ENCODE measurements at regions not wholly inside any gene's neighbourhood (a gene's known extent, or its start where the extent isn't known, plus 50 kb on each side); places are given as distances from the start of the nearest gene placed in this dataset.

DNA sequence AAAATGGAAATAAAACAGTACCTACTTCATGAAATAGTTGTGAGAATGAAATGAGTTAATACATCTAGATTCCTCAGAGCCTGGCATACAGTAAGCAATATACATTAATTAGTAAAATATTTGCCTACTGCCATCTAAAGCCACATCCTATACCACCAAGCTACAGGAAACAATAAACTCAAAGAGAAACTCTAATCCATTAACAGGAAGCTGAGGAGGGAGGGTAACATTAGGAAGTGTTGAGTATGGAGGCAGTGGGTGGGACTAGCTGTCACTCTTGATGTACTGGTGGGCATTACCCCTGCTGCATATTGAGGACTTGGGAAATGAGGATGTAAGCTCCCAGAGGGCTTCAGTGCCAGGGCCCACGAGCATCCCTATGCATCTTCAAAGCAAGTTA is 396.5 kb downstream of the TNS1 start:
- peaks cover 5% of the 10 kb centered on the region for H3K9me3 Mint-ChIP-seq (ENCODE audit: unreplicated experiment)
- TF ChIP-seq, protein P1, sequence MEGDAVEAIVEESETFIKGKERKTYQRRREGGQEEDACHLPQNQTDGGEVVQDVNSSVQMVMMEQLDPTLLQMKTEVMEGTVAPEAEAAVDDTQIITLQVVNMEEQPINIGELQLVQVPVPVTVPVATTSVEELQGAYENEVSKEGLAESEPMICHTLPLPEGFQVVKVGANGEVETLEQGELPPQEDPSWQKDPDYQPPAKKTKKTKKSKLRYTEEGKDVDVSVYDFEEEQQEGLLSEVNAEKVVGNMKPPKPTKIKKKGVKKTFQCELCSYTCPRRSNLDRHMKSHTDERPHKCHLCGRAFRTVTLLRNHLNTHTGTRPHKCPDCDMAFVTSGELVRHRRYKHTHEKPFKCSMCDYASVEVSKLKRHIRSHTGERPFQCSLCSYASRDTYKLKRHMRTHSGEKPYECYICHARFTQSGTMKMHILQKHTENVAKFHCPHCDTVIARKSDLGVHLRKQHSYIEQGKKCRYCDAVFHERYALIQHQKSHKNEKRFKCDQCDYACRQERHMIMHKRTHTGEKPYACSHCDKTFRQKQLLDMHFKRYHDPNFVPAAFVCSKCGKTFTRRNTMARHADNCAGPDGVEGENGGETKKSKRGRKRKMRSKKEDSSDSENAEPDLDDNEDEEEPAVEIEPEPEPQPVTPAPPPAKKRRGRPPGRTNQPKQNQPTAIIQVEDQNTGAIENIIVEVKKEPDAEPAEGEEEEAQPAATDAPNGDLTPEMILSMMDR (IDR thresholded peaks at IDR 0.05; ENCODE audit: partially characterized antibody, unreplicated experiment), result no peak
- H3K4me3 Mint-ChIP-seq (ENCODE audit: unreplicated experiment), result no peak overlapping the region
- no peaks in the 10 kb centered on the region for H3K4me1 Mint-ChIP-seq (ENCODE audit: low read depth, unreplicated experiment)
- no peak overlapping the region for H3K27ac Mint-ChIP-seq (ENCODE audit: unreplicated experiment)
- no peaks in the 10 kb centered on the region for H3K36me3 Mint-ChIP-seq (ENCODE audit: unreplicated experiment)
- no peak for DNase-seq
- no peaks in the 10 kb centered on the region for H3K27me3 Mint-ChIP-seq (ENCODE audit: unreplicated experiment)

DNA sequence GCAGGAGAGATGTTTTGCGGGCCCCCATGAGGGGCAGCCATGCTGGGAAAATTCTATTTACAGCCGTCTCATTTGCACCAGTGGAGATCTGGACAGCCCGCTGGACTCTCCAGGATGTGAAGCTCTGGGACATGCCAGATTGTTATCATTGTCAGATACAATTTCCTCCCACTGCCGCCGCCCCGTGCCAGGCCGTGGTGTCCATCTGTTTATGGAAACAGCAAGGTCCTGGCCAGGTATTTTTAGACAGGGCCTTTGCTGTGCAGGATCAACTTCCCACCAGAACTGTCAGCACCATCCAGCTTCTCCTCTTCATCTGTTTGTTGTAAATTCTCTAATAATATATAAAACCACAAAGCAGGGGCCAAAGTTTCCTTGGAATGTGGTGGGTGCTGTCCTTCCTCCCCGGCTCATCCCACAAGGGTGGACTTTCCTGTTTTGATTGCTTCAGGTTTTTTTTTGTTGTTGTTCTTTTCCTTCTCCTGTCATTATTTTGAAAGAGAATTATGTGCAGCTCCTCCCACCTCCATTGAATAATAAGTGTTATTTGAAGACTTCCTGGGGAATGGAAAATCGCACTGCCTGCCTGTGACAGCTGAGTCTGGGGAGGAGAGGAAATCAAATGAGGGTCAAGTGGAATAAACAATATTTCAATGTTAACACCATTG is 398.1 kb downstream of the TNS1 start:
- no peak overlapping the region for H3K4me3 Mint-ChIP-seq (ENCODE audit: unreplicated experiment)
- no peak overlapping the region for H3K27ac Mint-ChIP-seq (ENCODE audit: unreplicated experiment)
- no peaks in the 10 kb centered on the region for H3K4me1 Mint-ChIP-seq (ENCODE audit: low read depth, unreplicated experiment)
- TF ChIP-seq, protein P1 (IDR thresholded peaks at IDR 0.05; ENCODE audit: partially characterized antibody, unreplicated experiment), result no peak
- no peak for DNase-seq
- H3K36me3 Mint-ChIP-seq (ENCODE audit: unreplicated experiment), result no peaks in the 10 kb centered on the region
- peaks cover 5% of the 10 kb centered on the region for H3K9me3 Mint-ChIP-seq (ENCODE audit: unreplicated experiment)
- peaks cover 4% of the 10 kb centered on the region for H3K27me3 Mint-ChIP-seq (ENCODE audit: unreplicated experiment)

DNA sequence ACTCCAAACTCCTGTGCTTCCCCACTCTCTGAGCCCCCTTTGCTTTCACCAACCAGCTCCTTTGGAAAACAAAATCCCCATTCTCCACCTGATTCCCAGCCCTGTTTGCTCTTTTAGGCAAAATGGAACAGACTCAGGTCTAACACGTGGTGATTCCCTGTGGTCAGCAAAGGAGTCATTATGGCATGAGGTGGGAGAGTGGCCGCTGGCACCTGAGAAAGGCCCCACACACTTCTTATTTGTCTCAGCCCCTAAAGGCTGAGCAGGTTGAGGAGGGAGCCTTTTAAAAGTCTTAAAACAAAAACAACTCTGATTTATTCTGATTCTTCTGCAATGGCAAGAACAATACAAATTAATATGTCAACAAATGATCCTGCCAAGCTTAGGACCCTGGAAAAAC is 401.2 kb downstream of the TNS1 start:
- H3K4me3 Mint-ChIP-seq (ENCODE audit: unreplicated experiment), result no peak overlapping the region
- peaks cover 6% of the 10 kb centered on the region for H3K27me3 Mint-ChIP-seq (ENCODE audit: unreplicated experiment)
- no peak overlapping the region for H3K27ac Mint-ChIP-seq (ENCODE audit: unreplicated experiment)
- no peaks in the 10 kb centered on the region for H3K9me3 Mint-ChIP-seq (ENCODE audit: unreplicated experiment)
- H3K36me3 Mint-ChIP-seq (ENCODE audit: unreplicated experiment), result no peaks in the 10 kb centered on the region
- TF ChIP-seq, protein P1 (IDR thresholded peaks at IDR 0.05; ENCODE audit: partially characterized antibody, unreplicated experiment), result no peak
- no peak for DNase-seq
- no peaks in the 10 kb centered on the region for H3K4me1 Mint-ChIP-seq (ENCODE audit: low read depth, unreplicated experiment)

DNA sequence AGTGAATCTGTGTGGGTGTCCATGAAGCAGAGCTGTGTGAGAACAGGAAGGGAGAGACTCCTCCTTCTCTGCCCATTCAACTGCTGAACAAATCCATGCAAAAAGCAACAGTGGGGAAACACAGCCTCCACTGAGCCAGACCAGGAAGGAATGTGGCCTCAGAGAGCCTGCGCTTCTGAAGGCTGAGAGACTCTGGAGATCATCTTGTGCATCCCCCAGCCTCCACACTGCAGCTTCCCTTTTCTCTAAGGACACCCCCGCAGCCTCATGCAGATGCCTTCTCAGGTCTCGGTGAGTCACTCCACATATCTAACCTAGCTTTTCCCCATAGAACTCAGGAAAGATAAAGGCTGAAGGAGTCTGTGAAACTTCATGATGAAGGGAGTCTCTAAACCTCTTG is 402.9 kb downstream of the TNS1 start:
- Mint-ChIP-seq H3K4me3 (ENCODE audit: unreplicated experiment) (no peak overlapping the region), H3K27ac (ENCODE audit: unreplicated experiment) (no peak overlapping the region), H3K4me1 (ENCODE audit: low read depth, unreplicated experiment) (no peaks in the 10 kb centered on the region), H3K27me3 (ENCODE audit: unreplicated experiment) (peaks cover 6% of the 10 kb centered on the region), H3K36me3 (ENCODE audit: unreplicated experiment) (no peaks in the 10 kb centered on the region), H3K9me3 (ENCODE audit: unreplicated experiment) (no peaks in the 10 kb centered on the region)
- DNase-seq, result no peak
- TF ChIP-seq, protein P1 (IDR thresholded peaks at IDR 0.05; ENCODE audit: partially characterized antibody, unreplicated experiment), result no peak

DNA sequence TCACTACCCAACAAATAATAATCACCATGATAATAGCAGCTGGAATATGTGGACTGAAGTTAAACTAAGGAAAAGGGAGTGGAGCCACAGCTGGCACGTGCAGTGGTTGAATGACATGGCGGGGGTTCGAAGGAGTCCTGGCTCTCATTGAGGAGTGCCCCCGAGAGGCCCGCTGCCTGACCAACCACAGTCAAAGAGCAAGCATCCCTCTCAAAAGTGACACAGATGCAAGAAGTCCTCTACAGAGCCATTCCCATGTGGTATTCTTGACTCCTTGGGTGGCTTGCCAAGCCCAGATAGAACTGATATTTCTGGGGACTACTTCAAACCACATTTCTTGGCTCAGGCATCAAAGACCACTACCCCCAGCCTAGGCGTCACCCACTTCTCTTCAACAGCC is 405.1 kb downstream of the TNS1 start:
- H3K27me3 Mint-ChIP-seq (ENCODE audit: unreplicated experiment), result peaks cover 6% of the 10 kb centered on the region
- H3K36me3 Mint-ChIP-seq (ENCODE audit: unreplicated experiment), result no peaks in the 10 kb centered on the region
- no peaks in the 10 kb centered on the region for H3K9me3 Mint-ChIP-seq (ENCODE audit: unreplicated experiment)
- H3K27ac Mint-ChIP-seq (ENCODE audit: unreplicated experiment), result no peak overlapping the region
- TF ChIP-seq, protein P1 (IDR thresholded peaks at IDR 0.05; ENCODE audit: partially characterized antibody, unreplicated experiment), result no peak
- no peaks in the 10 kb centered on the region for H3K4me1 Mint-ChIP-seq (ENCODE audit: low read depth, unreplicated experiment)
- no peak overlapping the region for H3K4me3 Mint-ChIP-seq (ENCODE audit: unreplicated experiment)
- no peak for DNase-seq

Data from glutamatergic neuron (in vitro differentiated cells).